NCI-H1417 (cell line): ENCODE measurements at regions not wholly inside any gene's neighbourhood (a gene's known extent, or its start where the extent isn't known, plus 50 kb on each side); places are given as distances from the start of the nearest gene placed in this dataset.

ENCODE experiments used
- DNase-seq, 3 experiments: peaks; one replicate each; lab custom pipeline; 2025; lab: John Stamatoyannopoulos, UW

DNA sequence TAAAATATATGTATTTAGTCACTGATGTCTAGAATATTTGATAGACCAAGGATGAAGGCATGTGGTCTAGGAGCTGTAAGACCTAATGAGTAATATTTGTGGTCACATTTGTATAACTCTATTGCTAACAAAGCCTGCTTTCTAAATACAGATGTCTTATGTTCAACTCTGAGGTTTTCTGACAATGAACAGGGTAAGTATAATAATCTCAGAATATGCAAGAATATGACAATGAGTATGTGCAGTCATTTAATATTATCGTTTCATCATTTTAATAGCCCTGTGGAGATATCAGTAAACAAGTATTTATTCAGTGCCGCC is 389.6 kb downstream of the LRIG3 start:
- DNase-seq, result no peak

DNA sequence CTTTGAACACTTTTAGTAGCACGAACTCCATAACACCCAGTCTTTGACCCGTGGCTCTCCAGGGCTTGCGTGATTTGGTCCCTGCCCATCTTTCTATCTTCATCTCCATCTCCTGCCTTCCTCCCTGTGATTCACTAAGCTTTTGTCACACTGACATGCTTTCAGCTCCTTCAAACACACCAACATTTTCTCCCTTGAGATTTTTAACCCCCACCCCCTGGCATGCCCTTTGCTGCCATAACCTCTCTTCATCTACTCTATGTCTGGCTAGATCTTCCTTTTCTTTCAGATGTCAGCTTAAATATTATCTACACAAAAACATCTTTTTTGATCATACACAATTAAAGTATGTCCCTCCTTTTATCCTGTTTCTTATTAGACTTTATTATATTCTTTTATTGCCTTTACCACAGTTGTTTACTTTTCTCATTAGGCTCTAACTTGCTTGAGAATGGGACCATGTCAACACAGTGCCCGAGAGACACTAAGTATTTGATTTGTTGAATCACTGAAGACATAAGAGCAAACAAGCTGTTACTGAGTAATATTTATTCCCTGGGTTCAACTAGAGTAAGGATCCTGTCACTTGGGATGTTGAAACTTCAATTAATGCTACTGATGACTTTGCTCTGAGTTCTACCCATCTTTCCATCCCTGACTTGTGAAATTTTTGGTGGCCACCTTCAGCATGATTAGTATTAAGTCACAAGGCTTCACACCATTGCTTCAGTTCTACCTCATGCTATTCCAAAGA is 387.3 kb downstream of the LRIG3 start:
- DNase-seq, result peak in 1 of 3 experiments; percentile 44

DNA sequence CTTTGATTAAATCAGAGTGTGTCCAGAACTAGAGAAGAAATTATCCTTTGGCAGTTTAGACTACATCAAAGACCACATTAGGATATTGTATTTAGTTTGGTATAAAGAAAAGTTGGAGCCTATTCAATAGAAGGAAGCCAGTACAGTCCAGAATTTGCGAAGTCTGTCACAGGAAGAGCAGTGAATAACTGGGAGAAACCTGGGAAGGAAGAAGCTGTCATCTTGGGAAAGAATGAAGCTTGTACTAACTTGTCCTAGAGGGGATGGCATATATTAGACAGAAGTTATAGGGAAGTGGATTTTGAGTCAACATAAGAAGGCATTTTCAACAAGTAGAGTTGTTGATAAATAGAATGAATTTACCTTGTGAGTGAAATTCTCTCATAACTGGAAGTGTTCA is 386.7 kb downstream of the LRIG3 start:
- DNase-seq, result no peak

DNA sequence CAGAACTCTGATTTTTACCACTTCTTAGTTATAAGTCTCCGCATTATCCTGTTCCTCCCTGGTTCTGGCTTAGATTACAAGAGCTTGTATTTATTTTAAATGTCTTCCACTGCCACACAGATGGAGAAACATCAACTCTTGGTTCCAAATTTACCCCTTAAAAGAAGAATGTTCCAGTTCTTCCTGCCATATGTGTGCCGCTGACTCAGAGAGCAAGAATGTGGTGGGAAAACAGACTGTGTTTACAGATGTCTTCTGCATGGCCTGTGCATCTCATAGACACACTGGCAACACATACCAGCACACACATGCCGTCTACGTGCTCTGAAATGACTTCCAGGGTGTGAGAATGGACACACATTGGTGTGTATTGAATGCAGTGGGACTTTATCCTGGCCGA is 383.0 kb downstream of the LRIG3 start:
- DNase-seq, result no peak

DNA sequence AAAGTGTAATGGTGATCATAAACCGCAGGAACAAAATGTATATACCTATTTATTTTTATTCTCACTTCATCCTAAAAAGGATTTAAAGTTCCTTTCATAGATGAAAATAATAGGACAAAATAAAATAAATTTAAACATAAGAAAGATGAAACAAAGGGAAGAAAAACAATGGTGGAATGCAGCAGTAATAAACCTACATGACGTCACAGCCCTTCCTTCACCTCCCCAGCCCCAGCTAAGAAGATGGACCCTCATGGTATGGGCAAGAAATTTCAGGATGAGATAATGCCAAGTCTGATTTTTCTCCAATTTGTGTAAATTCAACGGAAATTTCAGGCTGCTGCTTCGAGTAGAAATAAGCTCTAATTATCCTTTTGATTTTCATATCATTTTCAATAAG is 381.0 kb downstream of the LRIG3 start:
- no peak for DNase-seq

DNA sequence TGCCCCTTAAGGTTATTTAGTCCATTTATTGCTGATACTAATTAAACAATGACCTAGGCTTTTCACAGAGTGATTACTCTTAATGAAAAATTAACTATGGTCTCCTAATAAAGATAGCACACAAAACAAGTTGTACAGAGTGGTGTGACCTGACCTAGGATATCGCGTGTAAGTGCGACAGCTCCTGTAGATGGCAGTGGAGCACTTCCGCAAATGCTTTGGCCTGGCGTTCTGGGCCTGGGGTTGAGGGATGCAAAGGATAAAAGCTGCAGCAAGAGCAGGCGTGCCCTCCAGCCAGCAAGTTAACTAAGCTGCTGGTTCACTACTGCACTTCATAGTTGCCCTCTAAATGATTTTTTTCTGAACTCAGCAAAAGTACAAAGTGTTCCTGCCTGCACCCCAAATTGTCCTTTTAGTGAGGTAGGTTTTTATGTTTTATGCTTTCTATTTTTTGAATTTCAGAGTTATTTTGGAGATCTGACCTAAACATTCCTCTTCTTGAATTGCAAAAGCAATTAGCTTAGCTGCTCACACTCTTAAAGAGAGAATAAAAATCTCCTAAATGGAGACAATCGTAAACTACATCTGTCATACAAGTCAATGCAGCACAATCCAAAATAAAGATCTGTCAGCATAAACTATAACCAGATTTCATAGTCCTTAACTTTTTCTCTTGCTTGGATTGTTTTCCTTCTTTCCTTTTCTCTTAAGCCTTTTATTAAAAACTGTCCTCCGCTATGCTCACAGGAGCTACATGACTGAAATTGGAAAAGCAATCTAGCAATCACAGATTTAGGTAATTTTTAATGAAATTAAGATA is 379.6 kb downstream of the LRIG3 start:
- DNase-seq, result peak; percentile 86 to 98 (median 91)

DNA sequence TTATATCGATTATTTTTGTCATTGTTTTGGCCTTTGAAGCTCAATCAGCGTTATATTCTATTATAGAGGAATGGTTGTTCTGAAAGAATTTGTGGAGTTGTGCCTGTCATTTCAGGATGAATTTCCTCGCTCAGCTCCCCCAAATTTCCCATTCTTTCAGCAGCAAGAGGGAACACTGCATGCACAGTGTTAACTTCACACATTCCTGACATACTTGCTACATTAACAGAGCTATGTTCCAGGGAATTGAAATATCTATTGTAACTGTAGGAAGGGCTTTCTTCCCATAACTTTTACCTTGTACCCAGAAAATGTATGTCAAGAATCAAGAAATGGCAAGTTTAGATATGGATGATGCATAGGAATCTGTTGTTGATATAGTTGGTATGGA is 379.0 kb downstream of the LRIG3 start:
- DNase-seq, result no peak

DNA sequence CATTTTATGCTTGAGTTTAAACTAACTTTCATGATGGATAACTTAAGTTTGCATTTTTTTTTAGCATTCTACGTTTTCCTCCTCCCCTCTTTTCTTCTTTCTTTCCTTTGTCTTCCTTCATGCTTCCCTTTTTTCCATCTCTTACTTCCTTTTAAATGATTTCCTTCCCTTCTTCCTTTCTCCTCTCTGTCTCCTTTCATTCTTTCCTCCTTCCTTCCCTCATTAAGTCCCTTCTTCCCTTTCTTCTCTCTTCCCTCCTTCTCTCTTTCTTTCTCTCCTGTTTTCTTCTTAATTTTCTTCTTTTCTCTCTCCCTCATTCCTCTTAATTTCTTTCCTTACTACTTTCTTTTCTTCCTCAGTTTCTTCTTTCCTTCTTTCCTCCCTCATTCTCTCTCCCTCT is 376.0 kb downstream of the LRIG3 start:
- no peak for DNase-seq

DNA sequence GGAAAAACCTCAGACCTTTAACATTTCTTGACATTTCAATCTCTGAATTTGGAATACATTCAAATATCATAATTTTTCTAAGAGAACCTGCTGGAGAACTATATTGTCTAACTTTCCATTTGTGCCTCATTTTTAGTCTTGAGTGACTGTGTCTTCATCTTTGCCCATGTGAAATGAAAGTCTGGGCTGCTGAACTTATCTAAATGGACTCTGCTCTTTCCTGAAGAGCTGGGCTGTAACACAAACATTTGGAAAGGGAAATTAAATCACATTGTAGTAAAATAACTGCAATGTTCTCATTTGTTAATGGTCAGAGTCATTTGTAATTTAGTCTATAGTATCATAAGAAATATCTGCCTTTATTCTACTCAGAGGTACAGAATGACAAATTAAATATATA is 373.1 kb downstream of the LRIG3 start:
- DNase-seq, result no peak

DNA sequence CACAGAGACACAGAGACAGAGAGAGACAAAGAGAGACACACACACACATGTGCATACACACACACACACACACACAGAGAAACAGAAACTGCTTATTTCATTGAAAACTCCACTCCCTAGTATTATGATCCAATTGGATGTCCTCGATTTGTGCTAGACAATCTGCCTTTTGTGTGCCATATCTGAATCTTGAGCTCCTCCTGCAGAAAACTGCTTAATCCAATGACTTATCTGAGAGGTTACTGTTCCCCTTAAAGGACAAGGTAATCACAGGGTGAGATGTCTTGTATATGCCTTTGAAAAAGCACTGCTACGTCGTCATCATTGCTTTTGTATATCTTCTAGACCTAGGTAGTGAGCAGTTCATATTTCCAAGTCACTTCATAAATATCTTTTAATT is 371.5 kb downstream of the LRIG3 start:
- DNase-seq, result no peak

DNA sequence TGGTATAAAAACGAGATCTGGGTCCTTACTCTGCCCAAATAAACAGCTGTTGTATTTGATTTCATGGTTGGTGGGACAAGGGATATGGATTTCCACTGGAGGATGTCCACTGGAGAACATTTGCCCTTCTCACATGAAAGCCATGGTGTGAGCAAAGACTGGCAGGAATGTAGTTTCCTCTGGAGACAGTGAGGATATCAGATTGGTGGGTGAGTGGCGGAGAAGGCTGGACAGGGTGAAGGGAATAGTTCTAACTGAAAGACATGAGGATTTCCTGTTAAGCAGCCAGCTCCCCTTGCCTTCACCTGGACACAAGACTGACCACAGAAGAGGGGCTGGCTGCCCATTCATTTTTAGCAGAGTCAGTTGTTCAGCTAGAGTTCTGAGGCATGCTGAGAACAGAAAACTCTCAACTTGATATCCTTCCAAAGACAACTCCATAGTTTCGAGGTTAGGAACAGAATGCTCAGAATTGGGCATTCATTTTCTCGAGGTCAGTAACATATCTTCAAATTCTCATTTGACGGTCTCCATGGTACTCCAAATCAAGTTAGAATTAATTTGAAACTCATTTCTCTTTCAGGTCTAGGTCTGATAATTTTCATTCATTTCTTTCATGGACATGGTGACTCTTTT is 365.7 kb downstream of the LRIG3 start:
- no peak for DNase-seq

DNA sequence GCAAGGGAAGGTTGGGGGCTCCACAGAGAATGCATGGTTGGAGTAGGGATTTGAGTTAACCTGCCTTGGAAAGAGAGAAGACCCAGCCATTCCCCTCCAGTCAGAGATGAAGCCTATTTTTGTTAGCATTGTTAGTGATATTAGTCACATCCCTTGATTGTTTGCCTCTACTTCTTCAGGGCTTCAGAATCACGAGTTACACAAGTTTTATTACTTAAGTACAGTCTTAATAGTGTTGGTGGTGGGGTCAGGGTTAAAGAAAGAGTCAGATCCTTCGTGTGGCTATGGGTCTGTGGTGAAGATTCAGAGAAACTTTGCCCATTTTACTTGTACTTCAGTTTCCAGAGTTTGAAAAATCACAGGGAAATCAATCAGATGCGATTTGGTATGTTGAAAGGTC is 363.1 kb downstream of the LRIG3 start:
- no peak for DNase-seq

DNA sequence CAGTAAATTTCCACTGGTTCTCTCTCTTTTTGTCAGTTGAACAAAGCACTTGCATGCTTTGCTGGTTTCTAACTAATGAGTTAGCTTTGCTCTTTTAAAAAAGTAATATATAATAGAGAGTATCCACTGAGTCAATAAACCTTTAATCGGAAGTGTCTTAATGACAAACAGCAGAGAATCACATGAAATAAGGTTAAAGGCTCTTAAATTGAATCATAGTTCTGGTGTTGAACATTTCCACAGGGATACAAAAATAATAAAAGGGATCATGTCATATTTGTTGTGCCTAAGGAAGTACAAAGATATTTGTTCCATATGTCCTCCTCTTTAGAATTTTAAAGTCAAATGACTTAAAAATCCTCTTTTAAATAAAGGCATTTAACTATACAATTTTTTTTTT is 362.6 kb downstream of the LRIG3 start:
- no peak for DNase-seq

DNA sequence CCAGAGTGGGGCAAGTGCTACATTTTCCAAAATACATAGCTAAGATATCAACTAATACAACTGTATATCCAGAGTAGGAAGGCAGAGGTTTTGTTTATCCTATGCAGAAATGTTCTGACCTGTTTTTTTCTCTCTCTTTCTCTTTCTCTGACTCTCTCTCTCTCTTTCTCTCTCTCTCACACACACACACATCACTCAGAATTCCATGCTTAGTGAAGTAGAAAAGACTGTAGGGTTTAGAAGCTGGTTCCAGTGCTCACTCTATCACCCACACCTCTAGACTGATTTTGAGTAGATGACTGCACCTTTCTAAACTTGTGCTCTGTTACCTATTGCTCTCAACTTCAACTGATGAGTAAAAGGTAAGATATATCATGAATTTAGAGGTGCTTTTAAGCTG is 356.7 kb downstream of the LRIG3 start:
- no peak for DNase-seq

DNA sequence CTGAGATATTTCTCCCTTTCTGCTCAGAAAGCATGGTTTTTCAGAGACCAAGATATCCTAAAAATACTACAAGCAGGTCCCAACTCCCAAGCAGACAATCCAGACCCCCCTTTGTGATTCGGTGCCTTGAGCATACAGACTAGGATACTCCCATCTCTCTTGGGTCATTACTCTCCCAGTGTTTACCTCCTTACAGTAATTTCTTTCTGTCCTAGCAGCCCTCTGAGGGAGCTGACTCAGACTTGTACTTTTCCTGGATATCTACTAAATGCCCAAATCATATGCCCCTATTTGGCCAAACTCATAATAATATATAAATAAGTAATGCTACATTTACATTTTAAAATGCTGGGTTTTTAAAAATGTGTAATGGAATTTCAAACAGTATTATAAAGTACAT is 355.6 kb downstream of the LRIG3 start:
- DNase-seq, result no peak

DNA sequence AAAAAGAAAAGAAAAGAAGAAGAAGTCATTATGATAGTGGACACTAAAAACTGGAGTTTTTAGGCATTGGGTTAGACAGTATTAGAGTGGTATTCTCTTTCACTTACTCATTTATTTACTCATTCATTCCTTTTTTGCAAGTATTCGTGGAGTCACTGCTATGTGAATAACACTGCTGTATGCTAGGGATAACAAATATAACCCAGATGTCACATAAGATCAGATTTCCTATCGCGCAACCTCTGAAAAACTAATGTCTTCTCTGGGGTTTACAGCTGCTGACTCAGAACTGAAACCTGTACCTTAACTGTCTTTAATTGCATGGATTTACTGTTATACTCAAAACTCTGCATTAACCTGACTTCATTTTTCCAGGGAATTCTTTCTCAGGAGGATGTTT is 353.7 kb downstream of the LRIG3 start:
- no peak for DNase-seq

DNA sequence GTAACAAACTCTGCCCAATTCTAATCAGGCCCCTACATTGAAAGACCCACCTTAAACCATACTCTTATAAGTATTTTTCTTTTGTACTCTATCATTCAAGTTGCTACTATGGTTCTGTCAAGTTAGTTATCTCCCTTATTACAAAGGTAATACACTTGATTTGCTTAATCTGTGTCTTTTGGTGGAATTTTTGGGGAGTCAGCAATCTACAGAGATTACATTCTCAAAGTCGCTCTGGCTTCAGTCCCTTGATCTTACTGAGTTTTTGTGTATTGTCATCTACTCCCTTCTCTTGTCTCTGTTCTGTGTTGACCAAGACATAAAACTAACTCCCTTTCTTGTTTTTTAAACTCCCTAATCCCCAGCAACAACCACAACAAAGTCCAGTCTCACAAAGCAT is 353.1 kb downstream of the LRIG3 start:
- DNase-seq, result no peak

DNA sequence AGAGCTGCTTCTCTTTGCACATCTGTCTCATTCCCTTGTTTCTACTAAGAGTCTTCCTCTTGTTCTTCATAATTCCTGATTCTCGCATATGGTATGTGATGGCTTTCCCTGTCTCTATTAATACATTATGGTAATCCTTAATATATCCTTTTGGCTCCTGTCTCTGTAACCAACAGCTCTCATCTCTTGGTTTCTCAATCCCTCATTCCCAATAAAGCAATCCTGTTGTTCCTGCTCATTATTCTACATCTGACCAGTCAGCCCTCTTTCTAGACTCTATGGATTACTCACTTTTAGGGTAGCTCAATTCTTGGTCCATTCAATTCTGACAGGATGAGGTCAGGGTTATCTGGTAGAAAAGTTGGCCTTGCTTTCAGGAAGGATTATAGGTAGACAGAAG is 349.9 kb downstream of the LRIG3 start:
- no peak for DNase-seq

DNA sequence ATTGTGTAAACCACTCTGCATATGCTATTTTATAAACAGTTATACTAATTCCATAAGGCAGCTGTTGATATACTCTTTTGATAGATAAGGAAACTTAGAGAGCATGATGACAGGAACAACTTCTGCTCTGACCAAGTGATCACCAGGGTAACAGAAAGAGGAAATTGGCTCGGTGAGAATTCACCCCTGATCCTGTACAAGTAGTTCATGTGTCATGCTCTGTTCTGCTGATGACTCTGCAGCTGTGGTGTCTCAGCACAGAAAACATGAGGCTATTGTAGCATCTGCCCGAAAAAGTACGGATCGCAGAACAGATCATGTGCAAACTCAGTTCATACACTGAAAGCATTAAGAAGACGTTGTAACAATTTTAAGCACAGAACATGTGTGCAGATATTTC is 345.0 kb downstream of the LRIG3 start:
- no peak for DNase-seq

DNA sequence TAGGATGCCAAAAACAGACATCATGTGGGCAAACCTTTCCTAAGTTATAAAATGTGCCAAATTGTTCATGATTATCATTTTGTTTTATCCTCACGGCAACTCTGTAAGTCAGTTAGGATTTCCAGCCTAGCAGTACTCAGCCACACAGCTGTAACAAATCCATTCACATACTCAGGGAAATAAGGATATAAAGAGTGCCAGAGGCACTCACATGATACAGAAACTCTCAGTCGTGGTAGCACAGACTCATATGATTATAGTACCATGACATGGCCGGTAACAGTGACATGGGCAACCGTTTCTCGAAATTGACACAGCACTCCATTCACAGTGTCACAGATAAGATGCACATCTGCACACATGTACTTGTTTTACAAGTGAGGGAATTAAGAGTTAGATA is 344.2 kb downstream of the LRIG3 start:
- no peak for DNase-seq

DNA sequence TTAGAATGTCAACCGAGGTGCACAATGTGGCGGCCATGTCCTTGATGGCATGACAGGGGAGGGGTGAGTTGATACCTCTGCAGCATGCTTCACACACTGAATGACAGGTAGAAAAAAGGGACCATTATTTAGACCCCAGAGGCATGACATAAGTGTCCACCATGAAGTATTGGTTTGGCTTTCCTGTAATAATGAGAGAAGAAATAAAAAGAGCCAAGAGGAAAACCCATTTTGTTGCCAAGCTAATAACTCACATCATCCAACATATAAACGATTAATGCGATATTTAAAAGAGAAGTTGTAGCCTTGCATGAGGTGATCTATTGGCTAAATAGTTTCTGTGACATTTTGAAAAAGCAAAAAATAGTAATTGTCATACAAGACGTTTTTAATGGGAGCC is 343.4 kb downstream of the LRIG3 start:
- no peak for DNase-seq

DNA sequence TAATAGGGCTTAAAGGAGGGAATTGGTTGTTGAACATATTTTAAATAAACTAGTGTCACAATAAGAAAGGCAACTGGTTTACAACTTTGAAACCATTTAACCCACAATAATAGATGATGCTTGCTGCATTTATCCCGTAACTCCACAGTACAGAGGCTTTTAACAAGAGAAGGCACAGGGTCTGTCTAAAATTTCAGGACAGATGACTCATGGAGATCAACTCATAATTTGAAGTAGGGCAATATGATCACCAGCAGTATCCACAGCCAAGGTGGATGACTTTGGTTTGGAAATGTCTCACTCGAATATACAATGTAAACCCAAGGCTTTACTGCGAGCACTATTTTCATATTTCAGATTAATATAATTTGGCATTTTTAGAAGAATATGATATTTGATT is 340.2 kb downstream of the LRIG3 start:
- DNase-seq, result no peak

DNA sequence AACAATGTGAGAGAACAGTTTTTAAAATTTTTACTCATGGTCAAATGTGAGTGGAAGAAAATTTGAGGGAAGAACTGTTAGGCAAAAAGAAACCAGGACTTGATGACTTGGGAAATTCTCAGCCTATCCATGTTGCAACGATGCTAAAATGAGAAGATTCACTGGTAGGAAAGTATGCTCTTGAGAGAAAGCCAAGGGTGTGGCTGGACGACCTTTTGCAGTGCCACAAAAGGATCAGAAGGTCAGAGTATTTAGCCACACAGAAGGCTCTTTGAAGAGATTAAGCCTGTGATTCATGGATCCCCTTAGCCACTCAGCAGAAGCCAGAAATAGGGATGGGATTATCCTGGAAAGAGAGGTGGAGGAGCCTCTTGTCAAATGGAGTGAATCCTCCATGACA is 336.8 kb downstream of the LRIG3 start:
- no peak for DNase-seq
